GM12875 (cell line): ENCODE measurements at regions not wholly inside any gene's neighbourhood (a gene's known extent, or its start where the extent isn't known, plus 50 kb on each side); places are given as distances from the start of the nearest gene placed in this dataset.

Source experiments
- H3K4me3 ChIP-seq: one replicate; pipeline ENCODE4 v1.5.1; 2011; ENCODE audit warnings: low read depth, low read length, control low read depth
- CTCF ChIP-seq: IDR thresholded peaks from 2 replicates; pipeline ENCODE4 v1.5.1; 2011; ENCODE audit warnings: low read depth, mild to moderate bottlenecking, control low read depth, inconsistent platforms, low read length, moderate library complexity, borderline replicate concordance; ENCODE audit not compliant: insufficient read depth

- no peak overlapping the region for H3K4me3 ChIP-seq
- TF ChIP-seq CTCF = no peak
Measured at GRCh38 chr2:12856934-12857601, 140.3 kb downstream of the TRIB2 start.

DNA sequence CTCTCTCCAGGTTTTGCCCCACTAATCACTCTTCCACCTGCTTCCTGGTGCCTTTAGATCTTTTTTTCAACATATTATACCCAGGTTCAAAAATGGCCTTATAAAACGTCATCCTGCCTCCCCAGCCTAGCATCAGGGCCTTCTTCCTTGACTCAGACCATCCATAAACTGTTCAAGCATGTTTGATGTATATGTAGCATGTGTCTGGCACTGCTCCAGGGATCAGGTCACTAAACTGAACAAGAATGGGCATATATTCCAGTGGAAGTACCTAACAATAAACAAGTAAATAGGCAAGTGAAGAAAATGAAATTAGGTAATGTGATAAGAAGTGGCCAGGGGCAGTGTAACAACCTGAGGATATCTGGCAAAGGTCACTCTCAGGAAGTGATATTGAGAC, 141.2 kb downstream of the TRIB2 start:
- no peak overlapping the region for H3K4me3 ChIP-seq
- no peak for TF ChIP-seq CTCF

- TF ChIP-seq CTCF = no peak
- H3K4me3 ChIP-seq = no peak overlapping the region
Measured at GRCh38 chr2:12858786-12859185, 142.1 kb downstream of the TRIB2 start.

GRCh38 chr2:12861344-12861930, 144.7 kb downstream of the TRIB2 start:
- H3K4me3 ChIP-seq = no peak overlapping the region
- no peak for TF ChIP-seq CTCF

DNA sequence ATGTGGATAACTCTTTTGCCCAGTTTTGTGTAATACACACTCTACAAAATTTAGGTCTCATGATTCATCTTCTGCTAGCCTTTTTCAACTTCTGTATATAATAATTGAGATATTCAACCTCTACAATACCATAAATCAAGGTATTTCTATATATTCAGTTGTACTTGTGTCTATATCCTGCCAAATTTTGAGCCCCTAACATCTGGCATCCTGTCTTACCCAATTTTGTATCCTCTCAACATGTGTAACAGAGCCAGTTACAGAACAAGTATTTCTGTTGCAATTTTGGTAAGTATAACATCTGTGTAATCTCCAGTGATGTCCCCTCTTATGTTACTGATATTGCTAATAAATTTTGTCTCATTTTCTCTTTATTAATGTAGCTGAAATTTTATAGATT, 145.8 kb downstream of the TRIB2 start:
- H3K4me3 ChIP-seq = no peak overlapping the region
- TF ChIP-seq CTCF = no peak

DNA sequence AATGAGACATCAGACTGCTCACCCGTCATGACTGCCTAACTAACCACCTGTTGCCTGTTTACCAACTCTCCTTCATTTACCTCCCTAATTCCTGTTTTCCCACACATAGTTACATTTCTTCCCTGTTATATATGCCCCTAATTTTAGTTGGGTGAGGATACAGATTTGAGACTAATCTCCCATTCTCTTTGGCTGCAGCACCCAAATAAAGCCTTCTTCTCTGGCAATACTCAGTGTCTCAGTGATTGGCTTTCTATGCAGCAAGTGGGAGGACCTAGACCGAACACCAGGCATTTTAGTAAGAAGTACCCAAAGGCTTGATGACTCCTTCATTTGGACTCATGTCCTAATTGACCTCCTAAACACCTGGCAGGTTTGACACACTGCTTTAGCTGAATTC, 147.2 kb downstream of the TRIB2 start:
- no peak for TF ChIP-seq CTCF
- H3K4me3 ChIP-seq = no peak overlapping the region

DNA sequence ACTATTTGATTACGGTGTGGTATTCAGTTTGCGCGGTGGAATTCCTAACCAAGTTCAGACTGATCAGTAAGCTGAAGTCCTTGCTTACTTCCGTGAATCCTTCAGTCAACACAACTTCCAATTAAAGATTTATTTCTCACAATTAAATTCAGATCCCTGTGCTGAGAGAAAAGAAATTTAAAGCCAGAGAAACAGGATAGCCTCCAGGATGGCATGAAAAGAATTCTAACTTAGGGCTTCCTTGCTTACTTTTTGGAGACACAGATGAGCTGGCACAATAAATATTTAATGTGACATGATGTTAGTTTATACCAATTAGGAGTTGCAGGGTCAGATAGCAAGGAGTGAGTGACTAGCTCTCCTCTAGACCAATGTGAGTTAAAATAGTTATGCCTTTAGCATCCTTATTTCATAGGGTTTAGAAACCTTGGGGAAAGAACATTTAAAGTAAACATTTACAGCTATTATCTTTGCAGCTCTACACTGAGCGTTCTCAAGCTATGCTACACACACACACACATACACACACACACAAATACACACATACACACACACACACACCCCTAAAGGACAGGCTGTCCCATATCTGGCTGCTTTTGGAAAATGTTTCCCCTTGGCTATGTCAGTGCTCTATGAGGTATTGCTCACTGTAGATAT, 151.0 kb downstream of the TRIB2 start:
- TF ChIP-seq CTCF = no peak

More for the DNA sequence above, 151.0 kb downstream of the TRIB2 start:
- H3K4me3 ChIP-seq = no peak overlapping the region
